ENCODE measurements at regions not wholly inside any gene's neighbourhood (a gene's known extent, or its start where the extent isn't known, plus 50 kb on each side); places are given as distances from the start of the nearest gene placed in this dataset.

- Histone ChIP-seq H3K4me3 (ENCODE audit: control insufficient read depth in 1 of 2, extremely low read depth in 1 of 2, low read length in 1 of 2) (no peak overlapping the region), H3K36me3 (ENCODE audit: control insufficient read depth in 2 of 2, extremely low read depth in 1 of 2, insufficient read depth in 1 of 2, low read length in 1 of 2) (no peaks in the 10 kb centered on the region), H3K27me3 (replicated peaks in 1 of 2; ENCODE audit: control insufficient read depth in 2 of 2, extremely low read depth in 1 of 2, insufficient read depth in 2 of 2, low read length in 1 of 2) (no peaks in the 10 kb centered on the region), H3K27ac (ENCODE audit: low read length) (no peak overlapping the region), H3K9me3 (no peaks in the 10 kb centered on the region), H3K4me1 (ENCODE audit: control insufficient read depth in 1 of 2, extremely low read depth in 1 of 2, insufficient read depth in 2 of 2, low read length in 2 of 2) (no peaks in the 10 kb centered on the region)
- Mint-ChIP-seq H3K27ac (no peak overlapping the region), H3K4me1 (no peaks in the 10 kb centered on the region), H3K36me3 (no peaks in the 10 kb centered on the region), H3K4me3 (no peak overlapping the region), H3K27me3 (no peaks in the 10 kb centered on the region), H3K9me3 (peaks cover 7 to 14% (median 7%) of the 10 kb centered on the region in 3 donors)
- ATAC-seq (replicated peaks in 1 of 4) (no peak), DNase-seq (no peak)
- no CpG with 5 or more reads among the region's 2 CpGs for WGBS (ENCODE audit: insufficient coverage)
- POLR2A ChIA-PET, result no interaction called here
- CTCF ChIA-PET, result no interaction called here
Measured at GRCh38 chr6:117143647-117144046, 121.7 kb upstream of the VGLL2 start.

- Mint-ChIP-seq H3K4me3 (no peak overlapping the region), H3K9me3 (peaks cover 7 to 27% (median 13%) of the 10 kb centered on the region in 3 donors), H3K27me3 (no peaks in the 10 kb centered on the region), H3K4me1 (no peaks in the 10 kb centered on the region), H3K36me3 (no peaks in the 10 kb centered on the region), H3K27ac (no peak overlapping the region)
- CTCF ChIA-PET, result no interaction called here
- ATAC-seq (replicated peaks in 1 of 4), result no peak
- no peak overlapping the region for H3K27ac ChIP-seq (ENCODE audit: low read length)
- no peaks in the 10 kb centered on the region for H3K9me3 ChIP-seq
- WGBS (ENCODE audit: insufficient coverage), result 43% methylated on average over 1 of the region's 2 CpGs
- H3K4me1 ChIP-seq (ENCODE audit: control insufficient read depth in 1 of 2, extremely low read depth in 1 of 2, insufficient read depth in 2 of 2, low read length in 2 of 2), result no peaks in the 10 kb centered on the region
- POLR2A ChIA-PET, result no interaction called here
- H3K36me3 ChIP-seq (ENCODE audit: control insufficient read depth in 2 of 2, extremely low read depth in 1 of 2, insufficient read depth in 1 of 2, low read length in 1 of 2), result no peaks in the 10 kb centered on the region
- no peaks in the 10 kb centered on the region for H3K27me3 ChIP-seq (replicated peaks in 1 of 2; ENCODE audit: control insufficient read depth in 2 of 2, extremely low read depth in 1 of 2, insufficient read depth in 2 of 2, low read length in 1 of 2)
- H3K4me3 ChIP-seq (ENCODE audit: control insufficient read depth in 1 of 2, extremely low read depth in 1 of 2, low read length in 1 of 2), result no peak overlapping the region
- DNase-seq, result no peak
Measured at GRCh38 chr6:117145940-117146339, 119.4 kb upstream of the VGLL2 start.

DNA sequence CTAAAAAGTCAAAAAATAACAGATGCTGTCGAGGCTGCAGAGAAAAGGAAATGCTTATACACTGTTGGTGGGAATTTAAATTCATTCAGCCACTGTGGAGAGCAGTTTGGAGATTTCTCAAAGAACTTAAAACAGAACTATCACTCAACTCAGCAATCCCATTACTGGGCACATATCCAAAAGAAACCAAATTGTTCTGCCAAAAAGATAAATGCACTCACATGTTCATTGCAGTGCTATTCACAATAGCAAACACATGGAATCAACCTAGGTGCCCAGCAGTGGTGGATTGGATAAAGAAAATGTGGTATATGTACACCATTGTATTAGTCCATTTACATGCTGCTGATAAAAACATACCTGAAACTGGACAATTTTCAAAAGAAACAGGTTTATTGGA is 116.0 kb upstream of the VGLL2 start:
- Mint-ChIP-seq H3K9me3 (peaks cover 14 to 38% (median 29%) of the 10 kb centered on the region in 3 donors), H3K36me3 (no peaks in the 10 kb centered on the region), H3K27ac (no peak overlapping the region), H3K4me3 (no peak overlapping the region), H3K4me1 (no peaks in the 10 kb centered on the region), H3K27me3 (no peaks in the 10 kb centered on the region)
- WGBS (ENCODE audit: insufficient coverage), result no CpG with 5 or more reads among the region's 1 CpG
- no peaks in the 10 kb centered on the region for H3K9me3 ChIP-seq
- H3K4me1 ChIP-seq (ENCODE audit: control insufficient read depth in 1 of 2, extremely low read depth in 1 of 2, insufficient read depth in 2 of 2, low read length in 2 of 2), result no peaks in the 10 kb centered on the region
- no peak overlapping the region for H3K27ac ChIP-seq (ENCODE audit: low read length)
- H3K27me3 ChIP-seq (replicated peaks in 1 of 2; ENCODE audit: control insufficient read depth in 2 of 2, extremely low read depth in 1 of 2, insufficient read depth in 2 of 2, low read length in 1 of 2), result no peaks in the 10 kb centered on the region
- ChIA-PET POLR2A (no interaction called here), CTCF (no interaction called here)
- no peak overlapping the region for H3K4me3 ChIP-seq (ENCODE audit: control insufficient read depth in 1 of 2, extremely low read depth in 1 of 2, low read length in 1 of 2)
- ATAC-seq (replicated peaks in 1 of 4), result no peak
- DNase-seq, result no peak
- H3K36me3 ChIP-seq (ENCODE audit: control insufficient read depth in 2 of 2, extremely low read depth in 1 of 2, insufficient read depth in 1 of 2, low read length in 1 of 2), result no peaks in the 10 kb centered on the region

DNA sequence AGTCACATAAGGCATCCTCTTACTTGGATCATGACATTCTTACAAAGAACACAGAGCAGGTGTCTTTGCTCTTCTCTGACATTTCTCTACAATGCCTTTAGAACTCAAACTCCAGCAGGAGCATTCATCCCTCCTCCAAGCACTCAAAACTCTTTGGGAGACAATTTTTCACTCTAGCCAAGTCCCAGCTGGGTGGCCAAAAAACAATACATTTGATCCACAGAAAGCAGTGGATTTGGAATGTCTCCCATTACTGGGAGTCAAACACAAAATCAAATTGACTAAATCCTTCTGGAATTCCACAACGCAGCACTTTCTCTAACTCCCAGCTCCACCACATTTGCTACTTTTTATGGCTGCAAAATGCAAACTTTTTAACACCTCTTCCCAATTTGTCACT is 108.6 kb upstream of the VGLL2 start:
- Histone ChIP-seq H3K4me1 (ENCODE audit: control insufficient read depth in 1 of 2, extremely low read depth in 1 of 2, insufficient read depth in 2 of 2, low read length in 2 of 2) (no peaks in the 10 kb centered on the region), H3K27me3 (replicated peaks in 1 of 2; ENCODE audit: control insufficient read depth in 2 of 2, extremely low read depth in 1 of 2, insufficient read depth in 2 of 2, low read length in 1 of 2) (no peaks in the 10 kb centered on the region), H3K27ac (ENCODE audit: low read length) (no peak overlapping the region), H3K36me3 (ENCODE audit: control insufficient read depth in 2 of 2, extremely low read depth in 1 of 2, insufficient read depth in 1 of 2, low read length in 1 of 2) (no peaks in the 10 kb centered on the region), H3K4me3 (ENCODE audit: control insufficient read depth in 1 of 2, extremely low read depth in 1 of 2, low read length in 1 of 2) (no peak overlapping the region), H3K9me3 (no peaks in the 10 kb centered on the region)
- H3K27ac Mint-ChIP-seq, result no peak overlapping the region
- H3K36me3 Mint-ChIP-seq, result no peaks in the 10 kb centered on the region
- ChIA-PET CTCF (no interaction called here), POLR2A (no interaction called here)
- H3K9me3 Mint-ChIP-seq, result peaks cover 0 to 20% (median 5%) of the 10 kb centered on the region in 3 donors
- ATAC-seq (replicated peaks in 1 of 4), result no peak
- H3K4me1 Mint-ChIP-seq, result no peaks in the 10 kb centered on the region
- 40% methylated on average over 1 of the region's 1 CpG for WGBS (ENCODE audit: insufficient coverage)
- no peak for DNase-seq
- H3K27me3 Mint-ChIP-seq, result no peaks in the 10 kb centered on the region
- no peak overlapping the region for H3K4me3 Mint-ChIP-seq

DNA sequence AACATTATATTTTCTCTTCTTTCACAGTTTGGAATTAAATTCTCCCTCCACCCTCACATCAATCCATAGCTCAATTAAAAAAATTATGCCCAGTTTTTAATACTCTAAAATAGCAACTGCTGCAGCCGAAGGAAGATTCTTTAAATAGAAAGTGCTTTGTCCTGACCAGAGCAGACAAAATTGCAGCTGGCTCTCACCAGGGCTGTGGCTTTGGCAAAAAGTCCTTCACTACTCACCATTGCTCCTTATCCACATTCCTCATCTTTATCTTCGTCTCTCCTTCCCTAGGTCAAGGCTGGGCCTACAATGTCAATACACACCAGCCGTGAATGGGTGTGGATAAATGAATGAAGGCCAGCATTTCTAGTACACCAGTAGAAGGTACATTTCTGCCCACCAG is 107.9 kb upstream of the VGLL2 start:
- H3K4me1 Mint-ChIP-seq, result no peaks in the 10 kb centered on the region
- H3K4me1 ChIP-seq (ENCODE audit: control insufficient read depth in 1 of 2, extremely low read depth in 1 of 2, insufficient read depth in 2 of 2, low read length in 2 of 2), result no peaks in the 10 kb centered on the region
- H3K27ac Mint-ChIP-seq, result no peak overlapping the region
- ATAC-seq (replicated peaks in 1 of 4) (no peak), DNase-seq (no peak)
- no peaks in the 10 kb centered on the region for H3K27me3 Mint-ChIP-seq
- no peaks in the 10 kb centered on the region for H3K36me3 ChIP-seq (ENCODE audit: control insufficient read depth in 2 of 2, extremely low read depth in 1 of 2, insufficient read depth in 1 of 2, low read length in 1 of 2)
- H3K9me3 ChIP-seq, result no peaks in the 10 kb centered on the region
- no peaks in the 10 kb centered on the region for H3K36me3 Mint-ChIP-seq
- 100% methylated on average over 1 of the region's 3 CpGs for WGBS (ENCODE audit: insufficient coverage)
- no peak overlapping the region for H3K27ac ChIP-seq (ENCODE audit: low read length)
- ChIA-PET CTCF (no interaction called here), POLR2A (no interaction called here)
- H3K27me3 ChIP-seq (replicated peaks in 1 of 2; ENCODE audit: control insufficient read depth in 2 of 2, extremely low read depth in 1 of 2, insufficient read depth in 2 of 2, low read length in 1 of 2), result no peaks in the 10 kb centered on the region
- peaks cover 0 to 22% (median 4%) of the 10 kb centered on the region in 3 donors for H3K9me3 Mint-ChIP-seq
- H3K4me3 Mint-ChIP-seq, result no peak overlapping the region
- H3K4me3 ChIP-seq (ENCODE audit: control insufficient read depth in 1 of 2, extremely low read depth in 1 of 2, low read length in 1 of 2), result no peak overlapping the region

DNA sequence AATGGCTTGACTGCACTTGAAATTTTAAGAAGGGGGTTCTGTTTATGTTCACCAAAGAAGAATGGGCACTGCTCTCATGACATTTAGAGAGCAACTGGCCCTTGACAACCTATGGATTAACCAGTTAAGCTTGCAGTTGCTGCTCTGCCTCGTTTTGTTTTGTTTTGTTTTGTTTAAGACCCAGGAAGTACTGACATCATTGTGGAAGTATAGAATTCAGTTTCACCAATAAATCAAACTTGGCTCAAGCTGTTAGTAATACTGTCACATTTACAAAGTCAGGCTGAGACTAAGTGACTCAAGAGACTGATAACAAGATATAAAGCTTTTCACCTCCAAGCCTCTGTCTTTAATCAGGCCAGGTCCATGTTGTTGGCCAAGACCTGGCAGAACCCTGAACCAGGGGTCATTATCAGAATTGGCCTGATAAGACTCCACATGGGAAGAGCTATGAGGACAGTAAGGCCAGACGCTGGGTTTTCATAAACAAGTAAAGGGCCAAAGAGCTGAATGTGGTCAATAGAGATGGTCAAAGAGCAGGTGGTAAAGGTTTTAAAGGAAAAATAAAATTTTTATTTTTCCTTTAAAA is 99.4 kb upstream of the VGLL2 start:
- CTCF ChIA-PET, result no interaction called here
- H3K27me3 Mint-ChIP-seq, result no peaks in the 10 kb centered on the region
- POLR2A ChIA-PET, result no interaction called here
- Histone ChIP-seq H3K9me3 (no peaks in the 10 kb centered on the region), H3K27ac (ENCODE audit: low read length) (no peak overlapping the region), H3K27me3 (replicated peaks in 1 of 2; ENCODE audit: control insufficient read depth in 2 of 2, extremely low read depth in 1 of 2, insufficient read depth in 2 of 2, low read length in 1 of 2) (no peaks in the 10 kb centered on the region), H3K4me3 (ENCODE audit: control insufficient read depth in 1 of 2, extremely low read depth in 1 of 2, low read length in 1 of 2) (no peak overlapping the region), H3K4me1 (ENCODE audit: control insufficient read depth in 1 of 2, extremely low read depth in 1 of 2, insufficient read depth in 2 of 2, low read length in 2 of 2) (no peaks in the 10 kb centered on the region), H3K36me3 (ENCODE audit: control insufficient read depth in 2 of 2, extremely low read depth in 1 of 2, insufficient read depth in 1 of 2, low read length in 1 of 2) (no peaks in the 10 kb centered on the region)
- H3K4me1 Mint-ChIP-seq, result no peaks in the 10 kb centered on the region
- H3K9me3 Mint-ChIP-seq, result peaks cover 0 to 6% (median 3%) of the 10 kb centered on the region in 3 donors
- no peaks in the 10 kb centered on the region for H3K36me3 Mint-ChIP-seq
- no peak overlapping the region for H3K27ac Mint-ChIP-seq
- H3K4me3 Mint-ChIP-seq, result no peak overlapping the region
- WGBS (ENCODE audit: insufficient coverage), result no CpG with 5 or more reads among the region's 2 CpGs
- ATAC-seq (replicated peaks in 1 of 4) (no peak), DNase-seq (no peak)
